ENCODE measurements at regions not wholly inside any gene's neighbourhood (a gene's known extent, or its start where the extent isn't known, plus 50 kb on each side); places are given as distances from the start of the nearest gene placed in this dataset.
A peak's percentile ranks its signal among the peaks of the same experiment; 100 is the strongest.

- H3K4me3 ChIP-seq (ENCODE audit: low read length): no peak overlapping the region
- no peaks in the 10 kb centered on the region for H3K79me2 ChIP-seq (ENCODE audit: low read length)
- H3K36me3 ChIP-seq (replicated peaks; ENCODE audit: insufficient read depth, low read length): no peaks in the 10 kb centered on the region
- DNase-seq: peak; percentile 39
- H3K9ac ChIP-seq (ENCODE audit: low read length): no peak overlapping the region
- H2AFZ ChIP-seq (ENCODE audit: low read length): no peak overlapping the region
- H4K20me1 ChIP-seq (ENCODE audit: insufficient read depth, low read length): no peaks in the 10 kb centered on the region
- H3K9me2 ChIP-seq (replicated peaks; ENCODE audit: insufficient read depth, low read length): no peaks in the 10 kb centered on the region
- H3K27me3 ChIP-seq (replicated peaks; ENCODE audit: insufficient read depth, low read length): no peaks in the 10 kb centered on the region
- H3K4me1 ChIP-seq (ENCODE audit: low read length): peaks cover 14% of the 10 kb centered on the region
- H3K9me3 ChIP-seq (replicated peaks; ENCODE audit: insufficient read depth, low read length): no peaks in the 10 kb centered on the region
- no peak for TF ChIP-seq CTCF (IDR thresholded peaks at IDR 0.05; ENCODE audit: low read length)
- no peak for TF ChIP-seq EZH2 (optimal IDR thresholded peaks at IDR 0.05; ENCODE audit: low read depth, low read length)
- no peak for TF ChIP-seq EZH2phosphoT487 (IDR thresholded peaks at IDR 0.05; ENCODE audit: low read length)
- no peak overlapping the region for H3K27ac ChIP-seq (ENCODE audit: low read length)
- H3K4me2 ChIP-seq (ENCODE audit: low read depth, low read length): peak overlapping the region; percentile 18; the same call in 1 of the 2 replicates
- no peaks in the 10 kb centered on the region for H3F3A ChIP-seq (ENCODE audit: insufficient read depth, low read length)
These were observed 86.8 kb upstream of the MEGF10 start for GRCh38 chr5:127203818-127204217.

GRCh38 chr5:127205147-127205546 is 85.4 kb upstream of the MEGF10 start:
- TF ChIP-seq CTCF (IDR thresholded peaks at IDR 0.05; ENCODE audit: low read length) (no peak), EZH2phosphoT487 (IDR thresholded peaks at IDR 0.05; ENCODE audit: low read length) (no peak), EZH2 (optimal IDR thresholded peaks at IDR 0.05; ENCODE audit: low read depth, low read length) (no peak)
- no peaks in the 10 kb centered on the region for H3F3A ChIP-seq (ENCODE audit: insufficient read depth, low read length)
- H3K9me3 ChIP-seq (replicated peaks; ENCODE audit: insufficient read depth, low read length): no peaks in the 10 kb centered on the region
- no peak overlapping the region for H3K27ac ChIP-seq (ENCODE audit: low read length)
- H4K20me1 ChIP-seq (ENCODE audit: insufficient read depth, low read length): no peaks in the 10 kb centered on the region
- no peaks in the 10 kb centered on the region for H3K27me3 ChIP-seq (replicated peaks; ENCODE audit: insufficient read depth, low read length)
- H3K4me1 ChIP-seq (ENCODE audit: low read length): peaks cover 14% of the 10 kb centered on the region
- H3K79me2 ChIP-seq (ENCODE audit: low read length): no peaks in the 10 kb centered on the region
- H2AFZ ChIP-seq (ENCODE audit: low read length): no peak overlapping the region
- no peak overlapping the region for H3K4me2 ChIP-seq (ENCODE audit: low read depth, low read length)
- no peak overlapping the region for H3K4me3 ChIP-seq (ENCODE audit: low read length)
- H3K9me2 ChIP-seq (replicated peaks; ENCODE audit: insufficient read depth, low read length): no peaks in the 10 kb centered on the region
- DNase-seq: no peak
- H3K9ac ChIP-seq (ENCODE audit: low read length): no peak overlapping the region
- no peaks in the 10 kb centered on the region for H3K36me3 ChIP-seq (replicated peaks; ENCODE audit: insufficient read depth, low read length)

DNA sequence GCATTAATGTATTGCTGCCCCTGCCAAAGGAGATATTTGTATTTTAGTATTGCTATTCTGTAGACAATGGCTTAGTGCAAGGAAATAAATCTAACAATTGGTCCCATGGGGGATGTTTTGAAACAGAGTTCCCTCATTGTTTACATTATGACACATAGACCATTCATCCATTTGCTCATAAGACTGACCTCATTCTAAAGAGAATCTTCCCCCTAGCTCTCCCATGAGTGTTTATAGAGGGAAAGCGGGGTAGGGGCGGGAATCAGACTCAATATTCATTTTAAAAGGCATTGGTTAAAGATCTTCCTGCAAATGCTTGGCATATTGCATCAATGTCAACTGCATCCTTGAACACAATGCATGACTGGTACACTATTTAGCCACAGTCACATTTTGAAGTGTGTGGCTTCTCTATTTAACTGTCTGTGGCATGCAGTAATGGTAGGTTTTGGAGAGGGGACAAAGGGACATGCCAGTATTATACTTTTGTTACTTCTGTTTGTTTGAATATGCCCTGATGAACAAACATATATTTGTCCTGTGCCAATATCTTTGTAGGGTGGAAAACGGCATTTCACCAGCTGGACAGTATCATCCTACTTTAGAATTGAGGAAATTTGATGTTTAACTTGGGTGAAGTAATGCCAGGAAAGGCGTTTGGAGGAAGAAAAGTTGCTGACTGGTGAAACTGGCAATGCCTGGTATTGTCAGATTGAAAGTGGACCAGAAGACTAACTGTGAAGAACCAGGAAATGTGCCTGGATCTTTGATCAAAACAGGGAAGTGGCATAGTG is 84.1 kb upstream of the MEGF10 start:
- Histone ChIP-seq H3F3A (ENCODE audit: insufficient read depth, low read length) (no peaks in the 10 kb centered on the region), H3K27ac (ENCODE audit: low read length) (no peak overlapping the region), H3K27me3 (replicated peaks; ENCODE audit: insufficient read depth, low read length) (no peaks in the 10 kb centered on the region), H3K4me1 (ENCODE audit: low read length) (peaks cover 14% of the 10 kb centered on the region), H3K4me3 (ENCODE audit: low read length) (no peak overlapping the region), H3K4me2 (ENCODE audit: low read depth, low read length) (no peak overlapping the region), H2AFZ (ENCODE audit: low read length) (no peak overlapping the region), H3K9ac (ENCODE audit: low read length) (no peak overlapping the region), H3K36me3 (replicated peaks; ENCODE audit: insufficient read depth, low read length) (no peaks in the 10 kb centered on the region), H3K9me3 (replicated peaks; ENCODE audit: insufficient read depth, low read length) (no peaks in the 10 kb centered on the region), H3K9me2 (replicated peaks; ENCODE audit: insufficient read depth, low read length) (no peaks in the 10 kb centered on the region), H3K79me2 (ENCODE audit: low read length) (no peaks in the 10 kb centered on the region), H4K20me1 (ENCODE audit: insufficient read depth, low read length) (no peaks in the 10 kb centered on the region)
- TF ChIP-seq EZH2 (optimal IDR thresholded peaks at IDR 0.05; ENCODE audit: low read depth, low read length): no peak
- no peak for TF ChIP-seq CTCF (IDR thresholded peaks at IDR 0.05; ENCODE audit: low read length)
- TF ChIP-seq EZH2phosphoT487 (IDR thresholded peaks at IDR 0.05; ENCODE audit: low read length): no peak
- no peak for DNase-seq

Measured in MM.1S (cell line).